PFSK-1 (cell line): ENCODE measurements at regions not wholly inside any gene's neighbourhood (a gene's known extent, or its start where the extent isn't known, plus 50 kb on each side); places are given as distances from the start of the nearest gene placed in this dataset.

Experiments used
- FOXP2 ChIP-seq: optimal IDR thresholded peaks from 2 replicates; pipeline ENCODE3; 2011; ENCODE audit warnings: borderline replicate concordance, control low read depth, inconsistent platforms; ENCODE audit not compliant: insufficient read depth; ENCODE audit errors: extremely low read length, extremely low read depth
- POLR2AphosphoS5 ChIP-seq: IDR thresholded peaks from 2 replicates; pipeline ENCODE4 v1.6.1; 2012; ENCODE audit warnings: low read depth, mild to moderate bottlenecking, control low read depth, low read length, moderate library complexity
- REST ChIP-seq, 2 experiments: IDR thresholded peaks; 2 replicates each; pipeline versions ENCODE4 v1.6.1 to v1.8.0; 2011 to 2012; ENCODE audit warnings: low read depth in 2 of 2, low read length in 2 of 2, control low read depth in 1 of 2, inconsistent platforms in 1 of 2, mild to moderate bottlenecking in 1 of 2, moderate library complexity in 1 of 2; ENCODE audit not compliant: insufficient read depth in 1 of 2
- SIN3A ChIP-seq: IDR thresholded peaks from 2 replicates; pipeline ENCODE4 v1.6.1; 2012; ENCODE audit warnings: mild to moderate bottlenecking, low read length, moderate library complexity, borderline replicate concordance; ENCODE audit not compliant: insufficient read depth
- TAF1 ChIP-seq: IDR thresholded peaks from 2 replicates; pipeline ENCODE4 v1.6.1; 2012; ENCODE audit warnings: low read length, control low read depth, borderline replicate concordance; ENCODE audit not compliant: insufficient read depth

- TF ChIP-seq REST (IDR thresholded peaks at IDR 0.05; ENCODE audit: insufficient read depth in 1 of 2, low read depth in 2 of 2, low read length in 2 of 2) (no peak), POLR2AphosphoS5 (no peak), TAF1 (no peak), FOXP2 (no peak), SIN3A (no peak)
These were observed 1604.0 kb downstream of the FAM181B start for GRCh38 chr11:81129618-81130017.
